IMR-90 (cell line): ENCODE measurements at regions not wholly inside any gene's neighbourhood (a gene's known extent, or its start where the extent isn't known, plus 50 kb on each side); places are given as distances from the start of the nearest gene placed in this dataset.

Experiments
- BHLHE40 ChIP-seq: fragments of 150-350 bp; IDR thresholded peaks from 2 replicates; pipeline ENCODE4 v1.6.1; 2016; ENCODE audit warnings: mild to moderate bottlenecking, low read depth, low read length
- CEBPB ChIP-seq: IDR thresholded peaks from 2 replicates; pipeline ENCODE4 v1.6.1; 2012; ENCODE audit warnings: low read depth, low read length, improper control_type of control experiment
- CTCF ChIP-seq: conservative IDR thresholded peaks from 2 replicates; pipeline ENCODE4 v1.5.1; 2012; ENCODE audit warnings: mild to moderate bottlenecking, low read depth, low read length, improper control_type of control experiment
- MAFK ChIP-seq: IDR thresholded peaks from 2 replicates; pipeline ENCODE4 v1.6.1; 2012; ENCODE audit warnings: low read depth, low read length, improper control_type of control experiment
- MXI1 ChIP-seq: IDR thresholded peaks from 2 replicates; pipeline ENCODE4 v1.6.1; 2012; ENCODE audit warnings: low read depth, mild to moderate bottlenecking, low read length, moderate library complexity, borderline replicate concordance
- POLR2A ChIP-seq: IDR thresholded peaks from 2 replicates; pipeline ENCODE4 v1.6.1; 2012; ENCODE audit warnings: mild to moderate bottlenecking, low read depth, low read length
- RAD21 ChIP-seq: IDR thresholded peaks from 2 replicates; pipeline ENCODE4 v1.6.1; 2012; ENCODE audit warnings: low read length, improper control_type of control experiment
- TF ChIP-seq, protein P1 (sequence below): fragments of 150-350 bp; IDR thresholded peaks from 2 replicates; pipeline ENCODE4 v1.6.1; 2017; ENCODE audit warnings: mild to moderate bottlenecking, antibody characterized with exemption, low read length, low read depth

- TF ChIP-seq CTCF (no peak), POLR2A (no peak), RAD21 (no peak), CEBPB (no peak), BHLHE40 (no peak), MXI1 (no peak), MAFK (no peak)
- TF ChIP-seq, protein P1, sequence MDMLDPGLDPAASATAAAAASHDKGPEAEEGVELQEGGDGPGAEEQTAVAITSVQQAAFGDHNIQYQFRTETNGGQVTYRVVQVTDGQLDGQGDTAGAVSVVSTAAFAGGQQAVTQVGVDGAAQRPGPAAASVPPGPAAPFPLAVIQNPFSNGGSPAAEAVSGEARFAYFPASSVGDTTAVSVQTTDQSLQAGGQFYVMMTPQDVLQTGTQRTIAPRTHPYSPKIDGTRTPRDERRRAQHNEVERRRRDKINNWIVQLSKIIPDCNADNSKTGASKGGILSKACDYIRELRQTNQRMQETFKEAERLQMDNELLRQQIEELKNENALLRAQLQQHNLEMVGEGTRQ, result no peak
These were observed 141.4 kb upstream of the PIEZO2 start for GRCh38 chr18:11290786-11291185.
